ENCODE measurements at regions not wholly inside any gene's neighbourhood (a gene's known extent, or its start where the extent isn't known, plus 50 kb on each side); places are given as distances from the start of the nearest gene placed in this dataset.
A peak's percentile ranks its signal among the peaks of the same experiment; 100 is the strongest.

- Histone ChIP-seq H3K27me3 (ENCODE audit: low read depth) (no peaks in the 10 kb centered on the region), H3K4me3 (no peak overlapping the region), H3K4me1 (peaks cover 20% of the 10 kb centered on the region), H3K9me3 (replicated peaks) (no peaks in the 10 kb centered on the region), H3K36me3 (no peaks in the 10 kb centered on the region), H3K27ac (replicated peaks) (peak overlapping the region; percentile 68)
- no peak for DNase-seq
- TF ChIP-seq, protein P1, sequence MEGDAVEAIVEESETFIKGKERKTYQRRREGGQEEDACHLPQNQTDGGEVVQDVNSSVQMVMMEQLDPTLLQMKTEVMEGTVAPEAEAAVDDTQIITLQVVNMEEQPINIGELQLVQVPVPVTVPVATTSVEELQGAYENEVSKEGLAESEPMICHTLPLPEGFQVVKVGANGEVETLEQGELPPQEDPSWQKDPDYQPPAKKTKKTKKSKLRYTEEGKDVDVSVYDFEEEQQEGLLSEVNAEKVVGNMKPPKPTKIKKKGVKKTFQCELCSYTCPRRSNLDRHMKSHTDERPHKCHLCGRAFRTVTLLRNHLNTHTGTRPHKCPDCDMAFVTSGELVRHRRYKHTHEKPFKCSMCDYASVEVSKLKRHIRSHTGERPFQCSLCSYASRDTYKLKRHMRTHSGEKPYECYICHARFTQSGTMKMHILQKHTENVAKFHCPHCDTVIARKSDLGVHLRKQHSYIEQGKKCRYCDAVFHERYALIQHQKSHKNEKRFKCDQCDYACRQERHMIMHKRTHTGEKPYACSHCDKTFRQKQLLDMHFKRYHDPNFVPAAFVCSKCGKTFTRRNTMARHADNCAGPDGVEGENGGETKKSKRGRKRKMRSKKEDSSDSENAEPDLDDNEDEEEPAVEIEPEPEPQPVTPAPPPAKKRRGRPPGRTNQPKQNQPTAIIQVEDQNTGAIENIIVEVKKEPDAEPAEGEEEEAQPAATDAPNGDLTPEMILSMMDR (IDR thresholded peaks at IDR 0.05; ENCODE audit: borderline replicate concordance), result no peak
- intact Hi-C loops (cut with micrococcal nuclease), result no loop called here
Measured at GRCh38 chr7:15802425-15802824, 115.9 kb upstream of the MEOX2 start.

- H3K36me3 ChIP-seq, result no peaks in the 10 kb centered on the region
- H3K4me1 ChIP-seq, result peaks cover 20% of the 10 kb centered on the region
- no peaks in the 10 kb centered on the region for H3K27me3 ChIP-seq (ENCODE audit: low read depth)
- intact Hi-C loops (cut with micrococcal nuclease), result no loop called here
- no peak for DNase-seq
- H3K9me3 ChIP-seq (replicated peaks), result no peaks in the 10 kb centered on the region
- TF ChIP-seq, protein P1 (IDR thresholded peaks at IDR 0.05; ENCODE audit: borderline replicate concordance), result no peak
- H3K27ac ChIP-seq (replicated peaks), result peak overlapping the region; percentile 68
- no peak overlapping the region for H3K4me3 ChIP-seq
Measured at GRCh38 chr7:15801551-15801950, 115.1 kb upstream of the MEOX2 start.

GRCh38 chr7:15801041-15801440 lies 114.6 kb upstream of the MEOX2 start:
- H3K27ac ChIP-seq (replicated peaks), result peak overlapping the region; percentile 68
- DNase-seq, result no peak
- TF ChIP-seq, protein P1 (IDR thresholded peaks at IDR 0.05; ENCODE audit: borderline replicate concordance), result no peak
- H3K9me3 ChIP-seq (replicated peaks), result no peaks in the 10 kb centered on the region
- no peaks in the 10 kb centered on the region for H3K36me3 ChIP-seq
- intact Hi-C loops (cut with micrococcal nuclease), result no loop called here
- H3K4me3 ChIP-seq, result no peak overlapping the region
- H3K4me1 ChIP-seq, result peaks cover 20% of the 10 kb centered on the region
- no peaks in the 10 kb centered on the region for H3K27me3 ChIP-seq (ENCODE audit: low read depth)

GRCh38 chr7:15798081-15798480 lies 111.6 kb upstream of the MEOX2 start:
- no peak overlapping the region for H3K4me3 ChIP-seq
- no peak for DNase-seq
- peaks cover 33% of the 10 kb centered on the region for H3K4me1 ChIP-seq
- H3K27ac ChIP-seq (replicated peaks), result peak overlapping the region; percentile 12
- H3K9me3 ChIP-seq (replicated peaks), result no peaks in the 10 kb centered on the region
- no peaks in the 10 kb centered on the region for H3K36me3 ChIP-seq
- intact Hi-C loops (cut with micrococcal nuclease), result no loop called here
- TF ChIP-seq, protein P1 (IDR thresholded peaks at IDR 0.05; ENCODE audit: borderline replicate concordance), result no peak
- no peaks in the 10 kb centered on the region for H3K27me3 ChIP-seq (ENCODE audit: low read depth)

GRCh38 chr7:15795393-15795792 lies 108.9 kb upstream of the MEOX2 start:
- Histone ChIP-seq H3K9me3 (replicated peaks) (no peaks in the 10 kb centered on the region), H3K27me3 (ENCODE audit: low read depth) (no peaks in the 10 kb centered on the region), H3K36me3 (no peaks in the 10 kb centered on the region), H3K27ac (replicated peaks) (peak overlapping the region; percentile 45), H3K4me1 (peaks cover 13% of the 10 kb centered on the region), H3K4me3 (no peak overlapping the region)
- intact Hi-C loops (cut with micrococcal nuclease), result no loop called here
- TF ChIP-seq, protein P1 (IDR thresholded peaks at IDR 0.05; ENCODE audit: borderline replicate concordance), result no peak
- peak; percentile 20 for DNase-seq

DNA sequence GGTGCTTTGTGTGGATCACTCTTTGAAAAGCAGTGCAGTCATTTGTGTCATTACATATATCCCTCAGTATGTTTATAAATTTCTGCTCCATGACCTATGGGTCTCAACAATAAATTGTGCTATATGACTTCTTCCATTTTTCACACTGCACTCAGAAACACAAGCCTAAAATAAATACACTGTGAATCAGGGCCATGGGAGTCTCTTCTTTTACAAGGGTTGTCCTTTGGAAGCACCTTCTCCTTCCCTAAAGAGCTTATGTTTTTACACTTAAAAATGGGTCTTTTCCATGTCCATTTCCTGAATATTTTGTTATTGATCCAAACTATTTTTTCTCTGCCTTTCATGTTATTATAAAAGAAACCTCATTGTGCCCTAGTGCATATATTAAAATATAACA lies 108.3 kb upstream of the MEOX2 start:
- Histone ChIP-seq H3K36me3 (no peaks in the 10 kb centered on the region), H3K4me1 (peaks cover 13% of the 10 kb centered on the region), H3K27me3 (ENCODE audit: low read depth) (no peaks in the 10 kb centered on the region), H3K4me3 (no peak overlapping the region), H3K9me3 (replicated peaks) (no peaks in the 10 kb centered on the region), H3K27ac (replicated peaks) (peak overlapping the region; percentile 45)
- TF ChIP-seq, protein P1 (IDR thresholded peaks at IDR 0.05; ENCODE audit: borderline replicate concordance), result no peak
- intact Hi-C loops (cut with micrococcal nuclease), result no loop called here
- no peak for DNase-seq
